Osteoblast (primary cell): ENCODE measurements at regions not wholly inside any gene's neighbourhood (a gene's known extent, or its start where the extent isn't known, plus 50 kb on each side); places are given as distances from the start of the nearest gene placed in this dataset.

Experiments used
- DNase-seq: peaks from one replicate; pipeline ENCODE4 v3.0.0; 2011; ENCODE audit warnings: low spot score, mixed read lengths; ENCODE audit not compliant: insufficient read length; ENCODE audit errors: missing footprints
- H2AFZ ChIP-seq: 2 replicates; pipeline ENCODE4 v1.6.0; 2011; ENCODE audit warnings: mild to moderate bottlenecking, low read length
- H3K27ac ChIP-seq: 2 replicates; pipeline ENCODE4 v1.5.1; 2011; ENCODE audit warnings: mild to moderate bottlenecking, low read depth, low read length, moderate library complexity
- H3K27me3 ChIP-seq: 2 replicates; pipeline ENCODE4 v1.6.0; 2012; ENCODE audit warnings: mild to moderate bottlenecking, control low read depth, inconsistent platforms, low read length, moderate library complexity; ENCODE audit not compliant: insufficient read depth
- H3K36me3 ChIP-seq: 2 replicates; pipeline ENCODE4 v1.5.1; 2011; ENCODE audit warnings: mild to moderate bottlenecking, low read length, control low read depth, moderate library complexity; ENCODE audit not compliant: insufficient read depth
- H3K4me1 ChIP-seq: 2 replicates; pipeline ENCODE4 v1.5.1; 2011; ENCODE audit warnings: mild to moderate bottlenecking, low read length, control low read depth, moderate library complexity; ENCODE audit not compliant: insufficient read depth
- H3K4me2 ChIP-seq: 2 replicates; pipeline ENCODE4 v1.6.0; 2011; ENCODE audit warnings: mild to moderate bottlenecking, low read length; ENCODE audit not compliant: insufficient read depth
- H3K4me3 ChIP-seq: fragments of 200-600 bp; sonication (generic); 3 replicates; pipeline ENCODE4 v1.5.1; 2012; ENCODE audit warnings: mild to moderate bottlenecking, low read length, inconsistent platforms; ENCODE audit not compliant: insufficient read depth
- H3K79me2 ChIP-seq: 2 replicates; pipeline ENCODE4 v1.6.0; 2012; ENCODE audit warnings: mild to moderate bottlenecking, low read length, control low read depth, inconsistent platforms; ENCODE audit not compliant: insufficient read depth
- H3K9me3 ChIP-seq: 2 replicates; pipeline ENCODE4 v1.5.1; 2011; ENCODE audit warnings: low read depth, low read length, control low read depth
- H4K20me1 ChIP-seq: 2 replicates; pipeline ENCODE4 v1.6.0; 2012; ENCODE audit warnings: mild to moderate bottlenecking, low read length, control low read depth; ENCODE audit not compliant: insufficient read depth
- CTCF ChIP-seq: IDR thresholded peaks from 2 replicates; pipeline ENCODE4 v1.5.1; 2011; ENCODE audit warnings: mild to moderate bottlenecking, low read depth, low read length, moderate library complexity; ENCODE audit errors: extremely low read depth

GRCh38 chr6:10128721-10129120, 286.2 kb downstream of the TFAP2A start:
- no peak for DNase-seq
- H3K4me1 ChIP-seq = no peaks in the 10 kb centered on the region
- no peaks in the 10 kb centered on the region for H4K20me1 ChIP-seq
- no peaks in the 10 kb centered on the region for H3K9me3 ChIP-seq
- no peaks in the 10 kb centered on the region for H3K79me2 ChIP-seq
- no peak overlapping the region for H3K4me3 ChIP-seq
- no peak overlapping the region for H3K27ac ChIP-seq
- H3K36me3 ChIP-seq = no peaks in the 10 kb centered on the region
- no peak overlapping the region for H2AFZ ChIP-seq
- H3K4me2 ChIP-seq = no peak overlapping the region
- H3K27me3 ChIP-seq = no peaks in the 10 kb centered on the region
- no peak for TF ChIP-seq CTCF

DNA sequence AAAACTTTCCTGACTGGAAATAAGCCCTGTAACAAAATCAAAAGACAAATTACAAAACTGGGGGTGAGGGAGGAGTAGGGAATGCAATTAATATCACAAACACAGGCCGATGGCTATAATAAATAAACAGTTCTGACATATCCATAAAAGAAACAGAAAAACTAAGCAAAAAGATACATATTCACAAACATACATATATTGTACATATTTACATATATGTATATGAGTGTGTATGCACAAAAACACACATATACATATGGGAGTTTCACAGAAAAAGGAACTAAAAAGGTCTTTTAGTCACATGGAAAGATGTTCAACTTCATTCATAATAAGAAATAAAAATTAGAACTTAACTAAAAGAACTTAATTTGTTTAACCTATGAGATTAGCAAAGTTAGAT, 292.7 kb downstream of the TFAP2A start:
- Histone ChIP-seq H3K79me2 (no peaks in the 10 kb centered on the region), H3K4me3 (no peak overlapping the region), H2AFZ (no peak overlapping the region), H3K4me1 (no peaks in the 10 kb centered on the region), H3K27me3 (no peaks in the 10 kb centered on the region), H3K4me2 (no peak overlapping the region), H3K9me3 (no peaks in the 10 kb centered on the region), H4K20me1 (no peaks in the 10 kb centered on the region), H3K27ac (no peak overlapping the region), H3K36me3 (no peaks in the 10 kb centered on the region)
- no peak for DNase-seq
- TF ChIP-seq CTCF = no peak

DNA sequence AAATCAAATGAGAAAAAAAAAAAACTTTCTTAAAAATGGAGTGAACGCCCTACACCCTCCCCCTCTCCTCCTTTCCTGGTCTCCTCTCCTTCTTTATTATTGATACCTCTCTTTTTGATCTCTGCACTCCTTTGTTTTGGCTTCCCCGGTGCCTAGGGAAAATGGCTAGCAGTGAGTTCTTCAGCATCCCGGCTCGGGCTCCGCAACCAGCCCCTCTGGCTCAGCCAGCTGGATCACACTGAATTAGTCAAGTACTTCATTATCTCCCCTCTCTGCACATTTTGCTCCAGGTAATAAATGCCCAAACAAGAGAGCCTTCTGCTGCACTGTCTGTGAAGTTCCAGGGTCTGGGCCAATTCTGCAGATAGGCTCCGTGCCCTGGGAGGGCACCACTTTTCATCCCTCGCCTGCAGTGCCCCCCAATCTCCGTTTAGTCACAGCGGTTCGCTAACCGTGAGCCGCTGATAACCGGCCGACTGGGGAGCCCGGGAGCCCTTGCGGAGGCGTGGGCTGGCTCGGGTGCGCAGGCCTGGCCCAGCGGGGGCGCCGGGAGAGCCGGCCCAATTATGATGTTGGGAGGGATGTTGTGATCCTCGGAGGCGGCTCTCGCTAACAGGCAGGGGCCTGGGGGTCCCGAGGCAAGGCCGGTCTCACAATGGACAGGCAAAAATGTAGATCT, 301.9 kb downstream of the TFAP2A start:
- Histone ChIP-seq H2AFZ (no peak overlapping the region), H3K79me2 (no peaks in the 10 kb centered on the region), H3K4me3 (no peak overlapping the region), H3K27me3 (no peaks in the 10 kb centered on the region), H3K4me1 (no peaks in the 10 kb centered on the region), H3K4me2 (no peak overlapping the region), H3K9me3 (peaks cover 3% of the 10 kb centered on the region), H4K20me1 (no peaks in the 10 kb centered on the region), H3K36me3 (no peaks in the 10 kb centered on the region), H3K27ac (no peak overlapping the region)
- no peak for DNase-seq
- no peak for TF ChIP-seq CTCF

- no peaks in the 10 kb centered on the region for H3K36me3 ChIP-seq
- no peak for DNase-seq
- no peak overlapping the region for H3K27ac ChIP-seq
- H2AFZ ChIP-seq = no peak overlapping the region
- TF ChIP-seq CTCF = no peak
- H3K79me2 ChIP-seq = no peaks in the 10 kb centered on the region
- no peak overlapping the region for H3K4me3 ChIP-seq
- peaks cover 3% of the 10 kb centered on the region for H3K9me3 ChIP-seq
- H3K4me1 ChIP-seq = no peaks in the 10 kb centered on the region
- no peaks in the 10 kb centered on the region for H3K27me3 ChIP-seq
- H4K20me1 ChIP-seq = no peaks in the 10 kb centered on the region
- no peak overlapping the region for H3K4me2 ChIP-seq
These were observed 302.9 kb downstream of the TFAP2A start for GRCh38 chr6:10111975-10112374.
